Loucy (cell line): ENCODE measurements at regions not wholly inside any gene's neighbourhood (a gene's known extent, or its start where the extent isn't known, plus 50 kb on each side); places are given as distances from the start of the nearest gene placed in this dataset.

Experiments used
- EZH2phosphoT487 ChIP-seq: fragments of 200-600 bp; IDR thresholded peaks from 2 replicates; pipeline ENCODE4 v1.6.1; 2018; ENCODE audit warnings: antibody characterized with exemption, mild to moderate bottlenecking, moderate library complexity, borderline replicate concordance
- TF ChIP-seq, protein P1 (sequence below): fragments of 200-600 bp; sonication (generic); conservative IDR thresholded peaks from 2 replicates; pipeline ENCODE4 v1.5.1; 2014; ENCODE audit warnings: mild to moderate bottlenecking, antibody characterized with exemption, low read length

DNA sequence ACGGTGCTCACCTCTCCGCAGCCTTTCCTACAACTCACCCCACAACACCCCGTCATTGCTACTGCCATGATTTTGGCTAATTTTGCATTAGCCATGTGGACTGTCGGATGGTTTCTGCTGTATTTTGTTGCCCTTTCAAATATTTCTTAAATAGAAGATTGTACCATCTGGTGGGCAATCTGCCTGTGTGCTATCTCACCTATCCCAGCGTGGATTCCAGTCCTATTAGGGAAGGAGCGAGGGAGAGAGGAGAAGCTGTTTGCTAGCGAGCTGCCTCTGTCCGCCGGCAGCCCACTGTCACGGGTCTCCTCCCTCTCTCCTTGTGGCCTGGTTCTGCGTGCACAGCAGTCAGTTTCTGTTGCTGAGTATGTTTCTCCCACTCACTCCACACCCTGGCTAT, 336.2 kb downstream of the TXNL1 start:
- TF ChIP-seq EZH2phosphoT487 = no peak
- TF ChIP-seq, protein P1, sequence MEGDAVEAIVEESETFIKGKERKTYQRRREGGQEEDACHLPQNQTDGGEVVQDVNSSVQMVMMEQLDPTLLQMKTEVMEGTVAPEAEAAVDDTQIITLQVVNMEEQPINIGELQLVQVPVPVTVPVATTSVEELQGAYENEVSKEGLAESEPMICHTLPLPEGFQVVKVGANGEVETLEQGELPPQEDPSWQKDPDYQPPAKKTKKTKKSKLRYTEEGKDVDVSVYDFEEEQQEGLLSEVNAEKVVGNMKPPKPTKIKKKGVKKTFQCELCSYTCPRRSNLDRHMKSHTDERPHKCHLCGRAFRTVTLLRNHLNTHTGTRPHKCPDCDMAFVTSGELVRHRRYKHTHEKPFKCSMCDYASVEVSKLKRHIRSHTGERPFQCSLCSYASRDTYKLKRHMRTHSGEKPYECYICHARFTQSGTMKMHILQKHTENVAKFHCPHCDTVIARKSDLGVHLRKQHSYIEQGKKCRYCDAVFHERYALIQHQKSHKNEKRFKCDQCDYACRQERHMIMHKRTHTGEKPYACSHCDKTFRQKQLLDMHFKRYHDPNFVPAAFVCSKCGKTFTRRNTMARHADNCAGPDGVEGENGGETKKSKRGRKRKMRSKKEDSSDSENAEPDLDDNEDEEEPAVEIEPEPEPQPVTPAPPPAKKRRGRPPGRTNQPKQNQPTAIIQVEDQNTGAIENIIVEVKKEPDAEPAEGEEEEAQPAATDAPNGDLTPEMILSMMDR = no peak
